ENCODE measurements at regions not wholly inside any gene's neighbourhood (a gene's known extent, or its start where the extent isn't known, plus 50 kb on each side); places are given as distances from the start of the nearest gene placed in this dataset.

DNA sequence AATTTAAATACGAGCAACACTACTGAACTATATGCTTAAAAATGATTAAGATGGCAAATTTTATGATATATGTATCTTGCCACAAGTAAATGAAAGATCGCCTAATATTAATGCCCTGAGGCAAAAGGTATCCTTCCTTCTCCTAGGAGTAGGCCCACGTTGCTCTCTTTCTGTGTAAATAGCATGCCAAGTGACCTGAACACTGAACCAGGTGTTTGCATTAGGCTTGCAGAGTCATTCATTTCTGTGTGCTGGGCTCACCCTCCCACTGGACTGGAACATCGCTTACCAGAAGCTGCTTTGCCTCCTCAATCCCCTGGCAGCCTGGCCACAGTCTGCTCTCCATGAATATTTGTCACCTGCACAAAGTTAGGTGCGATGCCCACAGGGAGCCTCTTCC, 83.3 kb upstream of the TNFSF11 start:
- Histone ChIP-seq H2AK5ac (ENCODE audit: low read depth, low read length) (no peak overlapping the region), H3K4me2 (ENCODE audit: insufficient read depth in 1 of 2, low read depth in 2 of 2, low read length in 2 of 2) (no peak overlapping the region), H4K91ac (replicated peaks; ENCODE audit: insufficient read length, low read length) (no peak overlapping the region), H2BK12ac (ENCODE audit: low read depth, low read length) (no peak overlapping the region), H3K27ac (ENCODE audit: low read depth, low read length) (no peak overlapping the region), H3K9me3 (ENCODE audit: insufficient read depth in 2 of 2, low read depth in 1 of 2, low read length in 1 of 2) (no peaks in the 10 kb centered on the region), H3K36me3 (ENCODE audit: control insufficient read depth in 2 of 4, insufficient read depth in 4 of 4, low read length in 3 of 4) (no peaks in the 10 kb centered on the region), H2BK15ac (ENCODE audit: low read length) (no peak overlapping the region), H3K56ac (replicated peaks; ENCODE audit: insufficient read length, low read depth, low read length) (no peak overlapping the region), H3K23me2 (ENCODE audit: low read depth, low read length) (no peaks in the 10 kb centered on the region), H3K14ac (ENCODE audit: insufficient read length) (no peak overlapping the region), H4K8ac (ENCODE audit: extremely low read depth, insufficient read depth, low read length) (no peak overlapping the region), H4K5ac (ENCODE audit: insufficient read length, low read depth, low read length) (no peak overlapping the region), H3K4me3 (ENCODE audit: extremely low read depth in 1 of 4, insufficient read depth in 2 of 4, low read depth in 3 of 4, low read length in 4 of 4) (no peak overlapping the region), H3K9ac (replicated peaks in 1 of 4; ENCODE audit: extremely low read depth in 1 of 4, low read depth in 3 of 4, low read length in 3 of 4) (no peak overlapping the region), H3K27me3 (replicated peaks in 1 of 4; ENCODE audit: control insufficient read depth in 3 of 4, extremely low read depth in 1 of 4, insufficient read depth in 3 of 4, low read length in 3 of 4) (no peaks in the 10 kb centered on the region), H2AFZ (ENCODE audit: low read length) (no peak overlapping the region), H4K20me1 (replicated peaks in 1 of 2; ENCODE audit: control insufficient read depth in 1 of 2, insufficient read depth in 2 of 2, low read length in 2 of 2) (no peaks in the 10 kb centered on the region), H3K79me1 (ENCODE audit: low read depth, low read length) (no peaks in the 10 kb centered on the region), H2BK5ac (ENCODE audit: low read depth, low read length) (no peak overlapping the region), H3K23ac (ENCODE audit: insufficient read length) (no peak overlapping the region), H3K18ac (ENCODE audit: extremely low read depth, low read length) (no peak overlapping the region), H3K79me2 (ENCODE audit: control insufficient read depth in 1 of 2, insufficient read depth in 2 of 2, low read length in 2 of 2) (no peaks in the 10 kb centered on the region), H3K4ac (replicated peaks; ENCODE audit: insufficient read length, low read depth, low read length) (no peak overlapping the region), H2BK20ac (ENCODE audit: low read length) (no peak overlapping the region), H3K4me1 (replicated peaks in 1 of 4; ENCODE audit: control insufficient read depth in 3 of 4, insufficient read depth in 4 of 4, low read length in 3 of 4) (no peaks in the 10 kb centered on the region), H2BK120ac (replicated peaks; ENCODE audit: low read depth, low read length) (no peak overlapping the region)
- no peak for FAIRE-seq
- POLR2A ChIA-PET (ENCODE audit: partially characterized antibody), result no interaction called here
- 74% methylated on average over 5 of the region's 5 CpGs; no CpG with 5 or more reads in 1 of the 2 experiments for WGBS, 2 experiments (ENCODE audit: extremely low coverage in 1 of 2, insufficient coverage in 1 of 2, insufficient read length in 1 of 2, insufficient replicate concordance in 2 of 2, low coverage in 1 of 2, low lambda C conversion rate in 2 of 2, missing lambda C conversion rate in 1 of 2)
- TF ChIP-seq YY1 (IDR thresholded peaks at IDR 0.05; ENCODE audit: low read depth, low read length), result no peak
- TF ChIP-seq CBX5 (IDR thresholded peaks at IDR 0.05; ENCODE audit: low read depth, low read length), result no peak
- no peak for TF ChIP-seq RAD21 (IDR thresholded peaks at IDR 0.05 in 1 of 2, conservative IDR thresholded peaks at IDR 0.05 in 1 of 2; ENCODE audit: low read depth in 2 of 2, low read length in 2 of 2)
- TF ChIP-seq SIX5 (IDR thresholded peaks at IDR 0.05; ENCODE audit: low read depth, low read length), result no peak
- TF ChIP-seq POLR2AphosphoS5 (IDR thresholded peaks at IDR 0.05; ENCODE audit: low read depth, low read length), result no peak
- TF ChIP-seq POU5F1 (IDR thresholded peaks at IDR 0.05; ENCODE audit: low read depth, low read length), result no peak
- no peak for TF ChIP-seq KDM4A (IDR thresholded peaks at IDR 0.05; ENCODE audit: low read depth, low read length, severe bottlenecking)
- TF ChIP-seq RFX5 (IDR thresholded peaks at IDR 0.05; ENCODE audit: borderline replicate concordance, low read depth, low read length), result no peak
- TF ChIP-seq GABPA (IDR thresholded peaks at IDR 0.05; ENCODE audit: borderline replicate concordance, insufficient read depth, low read length), result no peak
- TF ChIP-seq CREB1 (IDR thresholded peaks at IDR 0.05), result no peak
- TF ChIP-seq SIN3A (conservative IDR thresholded peaks at IDR 0.05 in 1 of 2, IDR thresholded peaks at IDR 0.05 in 1 of 2; ENCODE audit: low read depth in 1 of 2, low read length in 2 of 2), result no peak
- TF ChIP-seq BACH1 (IDR thresholded peaks at IDR 0.05; ENCODE audit: low read length), result no peak
- no peak for DNase-seq (ENCODE audit: low read depth in 1 of 2, low spot score in 2 of 2)
- CTCF ChIA-PET (ENCODE audit: partially characterized antibody), result no interaction called here

All from H1 (cell line).